GM06990 (cell line): ENCODE measurements at regions not wholly inside any gene's neighbourhood (a gene's known extent, or its start where the extent isn't known, plus 50 kb on each side); places are given as distances from the start of the nearest gene placed in this dataset.

Experiments used
- DNase-seq: peaks from one replicate; pipeline ENCODE4 v3.0.0-alpha.2; 2011; ENCODE audit not compliant: insufficient read length; ENCODE audit errors: extremely low read depth
- H3K27me3 ChIP-seq: replicated peaks from 2 replicates; pipeline ENCODE4 v1.6.0; 2011; ENCODE audit warnings: low read length; ENCODE audit not compliant: control insufficient read depth, insufficient read depth
- H3K36me3 ChIP-seq: 2 replicates; pipeline ENCODE4 v1.5.1; 2011; ENCODE audit warnings: low read length; ENCODE audit not compliant: control insufficient read depth, insufficient read depth
- H3K4me3 ChIP-seq: replicated peaks from 2 replicates; pipeline ENCODE4 v1.5.1; 2011; ENCODE audit warnings: low read depth, mild to moderate bottlenecking, control low read depth, low read length
- TF ChIP-seq, protein P1 (sequence below): IDR thresholded peaks from 2 replicates; pipeline ENCODE4 v1.5.1; 2011; ENCODE audit warnings: low read length, control low read depth, mild to moderate bottlenecking, inconsistent platforms; ENCODE audit not compliant: insufficient read depth, poor library complexity, severe bottlenecking

DNA sequence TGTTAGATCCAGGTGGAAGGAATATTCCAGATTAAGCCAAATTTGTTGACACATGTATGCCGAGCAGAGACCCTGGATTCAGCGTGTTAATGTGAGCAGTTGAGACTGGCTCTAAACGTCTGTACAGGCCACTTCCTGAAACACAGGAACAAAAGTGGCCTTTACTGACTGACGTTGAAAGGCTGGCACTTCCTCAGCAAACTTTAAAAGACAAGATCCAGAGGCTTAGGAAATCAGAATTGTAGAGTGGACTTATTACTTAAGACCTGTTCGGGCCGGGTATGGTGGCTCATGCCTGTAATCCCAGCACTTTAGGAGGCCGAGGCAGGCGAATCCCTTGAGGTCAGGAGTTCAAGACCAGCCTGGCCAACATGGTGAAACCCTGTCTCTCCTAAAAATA lies 125.7 kb upstream of the ARID1B start:
- no peak overlapping the region for H3K4me3 ChIP-seq
- no peak for DNase-seq
- TF ChIP-seq, protein P1, sequence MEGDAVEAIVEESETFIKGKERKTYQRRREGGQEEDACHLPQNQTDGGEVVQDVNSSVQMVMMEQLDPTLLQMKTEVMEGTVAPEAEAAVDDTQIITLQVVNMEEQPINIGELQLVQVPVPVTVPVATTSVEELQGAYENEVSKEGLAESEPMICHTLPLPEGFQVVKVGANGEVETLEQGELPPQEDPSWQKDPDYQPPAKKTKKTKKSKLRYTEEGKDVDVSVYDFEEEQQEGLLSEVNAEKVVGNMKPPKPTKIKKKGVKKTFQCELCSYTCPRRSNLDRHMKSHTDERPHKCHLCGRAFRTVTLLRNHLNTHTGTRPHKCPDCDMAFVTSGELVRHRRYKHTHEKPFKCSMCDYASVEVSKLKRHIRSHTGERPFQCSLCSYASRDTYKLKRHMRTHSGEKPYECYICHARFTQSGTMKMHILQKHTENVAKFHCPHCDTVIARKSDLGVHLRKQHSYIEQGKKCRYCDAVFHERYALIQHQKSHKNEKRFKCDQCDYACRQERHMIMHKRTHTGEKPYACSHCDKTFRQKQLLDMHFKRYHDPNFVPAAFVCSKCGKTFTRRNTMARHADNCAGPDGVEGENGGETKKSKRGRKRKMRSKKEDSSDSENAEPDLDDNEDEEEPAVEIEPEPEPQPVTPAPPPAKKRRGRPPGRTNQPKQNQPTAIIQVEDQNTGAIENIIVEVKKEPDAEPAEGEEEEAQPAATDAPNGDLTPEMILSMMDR = no peak

DNA sequence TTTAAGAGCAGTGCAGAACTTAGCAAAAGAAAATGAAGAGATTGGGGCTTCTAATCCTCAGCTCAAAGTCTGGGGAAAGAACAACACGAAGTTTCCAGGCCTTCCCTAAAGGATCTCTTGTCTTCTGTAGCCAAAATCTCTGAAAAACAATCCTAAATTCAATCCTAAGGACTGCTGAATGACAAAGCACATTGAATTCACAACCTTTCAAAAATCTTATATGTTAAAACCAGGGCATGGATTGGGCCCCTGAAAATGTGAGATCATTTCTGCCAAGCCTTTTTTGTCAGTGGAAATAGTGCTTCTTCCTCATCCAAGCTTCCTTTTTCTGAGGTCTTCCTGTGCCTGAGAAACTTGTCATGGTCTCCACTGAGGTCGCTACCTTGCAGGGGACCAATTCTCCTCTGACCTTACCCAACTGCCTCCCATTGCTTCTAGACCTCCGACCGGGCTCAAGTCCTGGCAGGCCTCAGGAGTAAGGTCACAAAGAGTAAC lies 126.2 kb upstream of the ARID1B start:
- Histone ChIP-seq H3K36me3 (no peaks in the 10 kb centered on the region), H3K27me3 (no peaks in the 10 kb centered on the region), H3K4me3 (no peak overlapping the region)
- DNase-seq = no peak
- TF ChIP-seq, protein P1 = no peak

More for the DNA sequence above, 125.7 kb upstream of the ARID1B start:
- Histone ChIP-seq H3K27me3 (no peaks in the 10 kb centered on the region), H3K36me3 (no peaks in the 10 kb centered on the region)

DNA sequence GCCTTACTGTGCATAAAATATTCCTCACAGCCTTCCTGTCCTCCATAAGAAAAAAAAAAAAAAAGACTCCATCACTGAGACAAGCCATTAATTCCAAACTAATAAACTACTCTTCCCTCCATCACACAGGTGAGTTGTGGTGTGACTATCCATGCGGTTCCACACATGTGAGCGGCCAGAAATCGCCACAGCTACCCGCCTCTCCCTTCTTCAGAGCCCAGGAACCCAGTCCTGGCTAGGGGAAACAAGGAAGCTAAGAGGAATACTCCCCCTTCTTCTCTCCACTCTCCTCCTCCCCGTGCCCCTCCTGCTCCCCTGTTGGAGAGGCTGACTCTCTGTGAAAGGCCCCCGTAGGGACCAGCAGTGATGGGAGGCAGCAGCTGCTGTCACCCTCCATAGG lies 128.6 kb upstream of the ARID1B start:
- Histone ChIP-seq H3K27me3 (no peaks in the 10 kb centered on the region), H3K36me3 (no peaks in the 10 kb centered on the region), H3K4me3 (no peak overlapping the region)
- DNase-seq = no peak
- TF ChIP-seq, protein P1 = no peak

DNA sequence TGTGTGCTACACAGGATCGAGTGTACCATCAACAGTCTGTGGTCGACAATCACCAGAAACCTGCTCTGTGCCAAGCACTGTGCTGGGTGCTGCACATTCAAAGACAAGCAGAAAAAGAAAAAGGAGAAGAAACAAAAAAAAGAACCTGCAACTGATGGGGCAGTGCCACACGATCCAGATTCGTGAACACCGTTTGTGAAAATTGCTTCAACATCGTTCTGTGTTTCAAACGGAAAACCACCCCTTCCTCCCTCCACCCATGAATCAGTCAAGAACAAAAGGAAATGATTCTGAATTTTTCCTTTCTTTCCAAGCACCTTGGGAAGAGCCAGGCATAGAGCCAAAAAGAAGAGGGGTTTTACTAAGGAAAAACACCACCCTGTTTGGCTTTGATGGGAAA lies 129.2 kb upstream of the ARID1B start:
- TF ChIP-seq, protein P1 = no peak

DNA sequence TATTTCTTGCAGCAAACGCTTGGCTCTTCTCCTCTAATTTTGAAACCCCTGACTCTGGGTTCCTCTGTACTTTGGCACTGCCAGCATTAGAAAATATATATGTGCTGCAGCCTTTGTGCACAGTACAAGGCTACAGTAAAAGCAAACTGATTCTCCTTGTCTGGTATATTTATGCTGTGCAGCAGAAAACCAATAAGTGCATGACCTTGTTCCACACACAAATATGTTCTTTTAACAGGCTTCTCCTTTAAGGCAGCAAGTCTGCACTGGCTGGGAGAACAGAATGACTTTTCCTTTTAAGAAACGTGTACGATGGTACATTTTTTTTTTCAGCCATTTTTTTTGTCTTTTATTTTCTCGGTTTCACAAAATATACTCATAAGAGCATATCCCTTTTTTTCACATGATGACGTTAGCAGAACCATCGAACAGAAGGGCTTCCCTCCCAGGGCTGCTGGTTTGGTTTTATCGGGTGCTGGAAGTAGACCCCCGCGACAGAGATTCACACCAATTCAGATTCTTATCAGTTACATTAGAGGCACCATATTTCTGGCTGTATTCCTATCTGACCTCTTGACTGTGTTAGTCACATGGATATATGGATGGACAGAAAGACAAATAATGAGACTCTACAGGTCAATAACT lies 129.9 kb upstream of the ARID1B start:
- no peak for DNase-seq
- TF ChIP-seq, protein P1 = no peak
- Histone ChIP-seq H3K36me3 (no peaks in the 10 kb centered on the region), H3K27me3 (no peaks in the 10 kb centered on the region), H3K4me3 (no peak overlapping the region)

More for the DNA sequence above, 129.2 kb upstream of the ARID1B start:
- Histone ChIP-seq H3K27me3 (no peaks in the 10 kb centered on the region), H3K4me3 (no peak overlapping the region), H3K36me3 (no peaks in the 10 kb centered on the region)
- DNase-seq = no peak
